Upper lobe of left lung (tissue), 4 donors: ENCODE measurements at regions not wholly inside any gene's neighbourhood (a gene's known extent, or its start where the extent isn't known, plus 50 kb on each side); places are given as distances from the start of the nearest gene placed in this dataset.

Source experiments
- EP300 ChIP-seq, 4 donors: sonication (generic); formaldehyde crosslinking; IDR thresholded peaks; one replicate each; pipeline ENCODE4 v1.5.1; 2017; ENCODE audit warnings: antibody characterized with exemption in 4 of 4, control low read depth in 2 of 4
- POLR2A ChIP-seq, 4 donors: fragments of 450-650 bp; IDR thresholded peaks; one replicate each; pipeline ENCODE4 v1.5.1; 2016 to 2017; ENCODE audit warnings: antibody characterized with exemption in 4 of 4, mild to moderate bottlenecking in 2 of 4
- POLR2AphosphoS5 ChIP-seq, 2 donors: sonication (generic); formaldehyde crosslinking; IDR thresholded peaks; one replicate each; pipeline ENCODE4 v1.5.1; 2017; ENCODE audit warnings: antibody characterized with exemption in 2 of 2
- TF ChIP-seq, protein P1 (sequence below), 6 experiments: fragments of 450-650 bp in 4 of 6; fragments of 200-600 bp in 2 of 6; sonication (generic) in 2 of 6; IDR thresholded peaks; one replicate each; pipeline ENCODE4 v1.5.1; 2016 to 2019; ENCODE audit warnings: antibody characterized with exemption in 6 of 6

DNA sequence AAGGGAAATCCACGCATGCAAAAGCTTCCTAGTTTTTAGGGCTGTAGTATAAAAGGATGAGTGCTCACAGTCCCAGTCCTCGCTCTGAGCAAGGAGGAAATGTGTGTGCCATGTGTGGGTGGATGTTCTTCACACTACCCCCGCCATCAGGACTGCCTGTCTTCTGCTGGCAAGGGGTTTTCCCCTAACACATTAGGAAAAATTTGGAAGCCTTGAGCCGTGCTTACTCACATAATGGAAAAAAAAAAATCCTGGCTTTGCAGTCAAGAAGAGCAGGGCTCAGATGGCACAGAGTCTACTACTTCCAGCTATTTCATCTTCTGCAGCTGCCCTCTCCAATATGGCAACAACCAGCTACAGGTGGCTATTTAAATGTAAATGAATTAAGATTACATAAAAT is 363.1 kb downstream of the PLPP3 start:
- TF ChIP-seq, protein P1, sequence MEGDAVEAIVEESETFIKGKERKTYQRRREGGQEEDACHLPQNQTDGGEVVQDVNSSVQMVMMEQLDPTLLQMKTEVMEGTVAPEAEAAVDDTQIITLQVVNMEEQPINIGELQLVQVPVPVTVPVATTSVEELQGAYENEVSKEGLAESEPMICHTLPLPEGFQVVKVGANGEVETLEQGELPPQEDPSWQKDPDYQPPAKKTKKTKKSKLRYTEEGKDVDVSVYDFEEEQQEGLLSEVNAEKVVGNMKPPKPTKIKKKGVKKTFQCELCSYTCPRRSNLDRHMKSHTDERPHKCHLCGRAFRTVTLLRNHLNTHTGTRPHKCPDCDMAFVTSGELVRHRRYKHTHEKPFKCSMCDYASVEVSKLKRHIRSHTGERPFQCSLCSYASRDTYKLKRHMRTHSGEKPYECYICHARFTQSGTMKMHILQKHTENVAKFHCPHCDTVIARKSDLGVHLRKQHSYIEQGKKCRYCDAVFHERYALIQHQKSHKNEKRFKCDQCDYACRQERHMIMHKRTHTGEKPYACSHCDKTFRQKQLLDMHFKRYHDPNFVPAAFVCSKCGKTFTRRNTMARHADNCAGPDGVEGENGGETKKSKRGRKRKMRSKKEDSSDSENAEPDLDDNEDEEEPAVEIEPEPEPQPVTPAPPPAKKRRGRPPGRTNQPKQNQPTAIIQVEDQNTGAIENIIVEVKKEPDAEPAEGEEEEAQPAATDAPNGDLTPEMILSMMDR (IDR thresholded peaks at IDR 0.05): no peak
- no peak for TF ChIP-seq POLR2A (IDR thresholded peaks at IDR 0.05)
- no peak for TF ChIP-seq EP300 (IDR thresholded peaks at IDR 0.05)
- no peak for TF ChIP-seq POLR2AphosphoS5 (IDR thresholded peaks at IDR 0.05)
